ENCODE measurements at regions not wholly inside any gene's neighbourhood (a gene's known extent, or its start where the extent isn't known, plus 50 kb on each side); places are given as distances from the start of the nearest gene placed in this dataset.

GRCh38 chr6:23498013-23498412 lies 628.0 kb upstream of the NRSN1 start:
- TF ChIP-seq CTCF (IDR thresholded peaks at IDR 0.05) (no peak), EZH2phosphoT487 (IDR thresholded peaks at IDR 0.05) (no peak)

Measured in neural progenitor cell (in vitro differentiated cells).